GM23338 (cell line): ENCODE measurements at regions not wholly inside any gene's neighbourhood (a gene's known extent, or its start where the extent isn't known, plus 50 kb on each side); places are given as distances from the start of the nearest gene placed in this dataset.

Experiments
- ATAC-seq: fragments of 200-7000 bp; cut with Tn5 transposase; 3 replicates; pipeline ENCODE4 v1.9.1; 2020
- DNase-seq: peaks from one replicate; pipeline ENCODE4 v3.0.0-alpha.2; 2015; ENCODE audit warnings: low spot score
- H2AFZ ChIP-seq: fragments of 200-600 bp; sonication (generic); 2 replicates; pipeline ENCODE4 v1.8.0; 2016; ENCODE audit warnings: antibody characterized with exemption, mild to moderate bottlenecking, moderate library complexity
- H3F3A ChIP-seq: fragments of 200-600 bp; sonication (generic); replicated peaks from 2 replicates; pipeline ENCODE4 v1.8.0; 2017; ENCODE audit warnings: antibody characterized with exemption, mixed run types, low read depth
- H3K27ac ChIP-seq: fragments of 200-600 bp; sonication (generic); 2 replicates; pipeline ENCODE4 v1.6.1; 2016; ENCODE audit warnings: low read depth
- H3K27me3 ChIP-seq: fragments of 200-600 bp; sonication (generic); 2 replicates; pipeline ENCODE4 v1.8.0; 2016; ENCODE audit warnings: mild to moderate bottlenecking, mixed run types, moderate library complexity; ENCODE audit not compliant: insufficient read depth
- H3K36me3 ChIP-seq: fragments of 200-600 bp; sonication (generic); 2 replicates; pipeline ENCODE4 v1.8.0; 2016; ENCODE audit warnings: mild to moderate bottlenecking; ENCODE audit not compliant: insufficient read depth
- H3K4me1 ChIP-seq: fragments of 200-600 bp; sonication (generic); 2 replicates; pipeline ENCODE4 v1.8.0; 2016; ENCODE audit warnings: mild to moderate bottlenecking, moderate library complexity; ENCODE audit not compliant: insufficient read depth
- H3K4me2 ChIP-seq: fragments of 200-600 bp; sonication (generic); 2 replicates; pipeline ENCODE4 v1.7.1; 2017; ENCODE audit warnings: mixed run types
- H3K4me3 ChIP-seq: fragments of 200-600 bp; sonication (generic); 2 replicates; pipeline ENCODE4 v1.6.1; 2016; ENCODE audit warnings: mixed run types
- H3K79me2 ChIP-seq: fragments of 200-600 bp; sonication (generic); replicated peaks from 2 replicates; pipeline ENCODE4 v1.8.0; 2017; ENCODE audit warnings: mild to moderate bottlenecking; ENCODE audit not compliant: insufficient read depth
- H3K9me2 ChIP-seq: fragments of 200-600 bp; sonication (generic); 2 replicates; pipeline ENCODE4 v1.8.0; 2017; ENCODE audit not compliant: insufficient read depth
- H4K20me1 ChIP-seq: fragments of 200-600 bp; sonication (generic); replicated peaks from 2 replicates; pipeline ENCODE4 v1.8.0; 2017; ENCODE audit warnings: mild to moderate bottlenecking; ENCODE audit not compliant: insufficient read depth
- H3K27ac Mint-ChIP-seq: 2 replicates; pipeline ENCODE4 v1.8.0; 2020; ENCODE audit warnings: inconsistent platforms, mild to moderate bottlenecking, moderate library complexity, mixed read lengths
- H3K27me3 Mint-ChIP-seq: 3 replicates; pipeline ENCODE4 v1.8.0; 2022; ENCODE audit warnings: low read depth, mild to moderate bottlenecking, moderate library complexity, mixed read lengths, inconsistent platforms; ENCODE audit not compliant: insufficient read depth, poor library complexity
- H3K36me3 Mint-ChIP-seq: 3 replicates; pipeline ENCODE4 v1.8.0; 2021; ENCODE audit warnings: low read depth, mild to moderate bottlenecking, inconsistent platforms, moderate library complexity, mixed read lengths
- H3K4me1 Mint-ChIP-seq: 3 replicates; pipeline ENCODE4 v1.8.0; 2020; ENCODE audit warnings: mild to moderate bottlenecking, inconsistent platforms, mixed read lengths
- H3K4me3 Mint-ChIP-seq: 3 replicates; pipeline ENCODE4 v1.8.0; 2021; ENCODE audit warnings: moderate library complexity, mild to moderate bottlenecking, inconsistent platforms, mixed read lengths
- H3K9me3 Mint-ChIP-seq: 3 replicates; pipeline ENCODE4 v1.8.0; 2020; ENCODE audit warnings: moderate library complexity, mild to moderate bottlenecking, inconsistent platforms, mixed read lengths
- EZH2 ChIP-seq: fragments of 200-600 bp; sonication (generic); IDR thresholded peaks from one replicate; pipeline ENCODE4 v1.8.0; 2017; ENCODE audit warnings: antibody characterized with exemption, mild to moderate bottlenecking, low read depth; ENCODE audit not compliant: unreplicated experiment
- EZH2phosphoT487 ChIP-seq: fragments of 200-600 bp; sonication (generic); IDR thresholded peaks from one replicate; pipeline ENCODE4 v1.8.1; 2018; ENCODE audit warnings: antibody characterized with exemption; ENCODE audit not compliant: unreplicated experiment
- JUNB ChIP-seq: IDR thresholded peaks from one replicate; pipeline ENCODE4 v1.6.1; 2016; ENCODE audit warnings: antibody characterized with exemption; ENCODE audit not compliant: unreplicated experiment
- POLR2AphosphoS5 ChIP-seq: IDR thresholded peaks from 2 replicates; pipeline ENCODE4 v1.6.1; 2016; ENCODE audit warnings: antibody characterized with exemption, low read depth
- STAT1 ChIP-seq: IDR thresholded peaks from one replicate; pipeline ENCODE4 v1.6.1; 2016; ENCODE audit warnings: antibody characterized with exemption; ENCODE audit not compliant: unreplicated experiment
- ZNF331 ChIP-seq: fragments of 250-450 bp; sonication (Bioruptor Pico); IDR thresholded peaks from 2 replicates; pipeline ENCODE4 v1.5.0; 2020; ENCODE audit warnings: low read depth, mild to moderate bottlenecking, moderate library complexity
- TF ChIP-seq, protein P1 (sequence below): fragments of 250-450 bp; sonication (Bioruptor Pico); IDR thresholded peaks from 2 replicates; pipeline ENCODE4 v1.5.0; 2020; ENCODE audit warnings: mild to moderate bottlenecking, moderate library complexity
- TF ChIP-seq, protein P2 (sequence below): IDR thresholded peaks from one replicate; pipeline ENCODE4 v1.6.1; 2018; ENCODE audit warnings: antibody characterized with exemption; ENCODE audit not compliant: unreplicated experiment

DNA sequence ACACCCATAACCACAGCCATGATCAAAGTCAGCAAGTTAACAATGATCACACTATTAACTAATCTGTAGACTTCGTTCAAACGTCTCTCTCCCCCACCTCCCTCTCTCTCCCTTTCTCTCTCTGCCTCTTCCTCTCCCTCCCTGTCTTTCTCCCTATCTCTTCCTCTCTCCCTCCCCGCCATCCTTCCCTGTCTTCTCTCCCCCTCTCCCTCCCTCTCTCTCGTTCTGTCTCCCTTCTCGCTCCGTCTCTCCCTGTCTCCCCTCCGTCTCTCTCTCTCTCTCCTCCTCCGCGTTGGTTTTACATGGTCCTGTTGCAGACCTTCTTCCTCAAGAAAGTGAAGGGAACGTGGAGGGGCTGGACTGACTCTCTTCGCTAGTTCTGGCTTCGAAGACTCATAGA lies 308.9 kb upstream of the FOXQ1 start:
- Histone ChIP-seq H3K4me3 (no peak overlapping the region), H3K79me2 (no peaks in the 10 kb centered on the region), H3K27ac (no peak overlapping the region), H3K4me1 (no peaks in the 10 kb centered on the region), H3K36me3 (no peaks in the 10 kb centered on the region), H3K27me3 (no peaks in the 10 kb centered on the region), H3K4me2 (no peak overlapping the region), H3K9me2 (no peaks in the 10 kb centered on the region), H4K20me1 (no peaks in the 10 kb centered on the region), H3F3A (no peaks in the 10 kb centered on the region), H2AFZ (0 out of 2 replicates have a peak overlapping the region, but pooled peaks have one; percentile 52)
- Mint-ChIP-seq H3K36me3 (no peaks in the 10 kb centered on the region), H3K27ac (no peak overlapping the region), H3K27me3 (peaks cover 8% of the 10 kb centered on the region), H3K4me3 (no peak overlapping the region), H3K4me1 (no peaks in the 10 kb centered on the region), H3K9me3 (peaks cover 3% of the 10 kb centered on the region; the same call in 2 of the 3 replicates)
- TF ChIP-seq, protein P1, sequence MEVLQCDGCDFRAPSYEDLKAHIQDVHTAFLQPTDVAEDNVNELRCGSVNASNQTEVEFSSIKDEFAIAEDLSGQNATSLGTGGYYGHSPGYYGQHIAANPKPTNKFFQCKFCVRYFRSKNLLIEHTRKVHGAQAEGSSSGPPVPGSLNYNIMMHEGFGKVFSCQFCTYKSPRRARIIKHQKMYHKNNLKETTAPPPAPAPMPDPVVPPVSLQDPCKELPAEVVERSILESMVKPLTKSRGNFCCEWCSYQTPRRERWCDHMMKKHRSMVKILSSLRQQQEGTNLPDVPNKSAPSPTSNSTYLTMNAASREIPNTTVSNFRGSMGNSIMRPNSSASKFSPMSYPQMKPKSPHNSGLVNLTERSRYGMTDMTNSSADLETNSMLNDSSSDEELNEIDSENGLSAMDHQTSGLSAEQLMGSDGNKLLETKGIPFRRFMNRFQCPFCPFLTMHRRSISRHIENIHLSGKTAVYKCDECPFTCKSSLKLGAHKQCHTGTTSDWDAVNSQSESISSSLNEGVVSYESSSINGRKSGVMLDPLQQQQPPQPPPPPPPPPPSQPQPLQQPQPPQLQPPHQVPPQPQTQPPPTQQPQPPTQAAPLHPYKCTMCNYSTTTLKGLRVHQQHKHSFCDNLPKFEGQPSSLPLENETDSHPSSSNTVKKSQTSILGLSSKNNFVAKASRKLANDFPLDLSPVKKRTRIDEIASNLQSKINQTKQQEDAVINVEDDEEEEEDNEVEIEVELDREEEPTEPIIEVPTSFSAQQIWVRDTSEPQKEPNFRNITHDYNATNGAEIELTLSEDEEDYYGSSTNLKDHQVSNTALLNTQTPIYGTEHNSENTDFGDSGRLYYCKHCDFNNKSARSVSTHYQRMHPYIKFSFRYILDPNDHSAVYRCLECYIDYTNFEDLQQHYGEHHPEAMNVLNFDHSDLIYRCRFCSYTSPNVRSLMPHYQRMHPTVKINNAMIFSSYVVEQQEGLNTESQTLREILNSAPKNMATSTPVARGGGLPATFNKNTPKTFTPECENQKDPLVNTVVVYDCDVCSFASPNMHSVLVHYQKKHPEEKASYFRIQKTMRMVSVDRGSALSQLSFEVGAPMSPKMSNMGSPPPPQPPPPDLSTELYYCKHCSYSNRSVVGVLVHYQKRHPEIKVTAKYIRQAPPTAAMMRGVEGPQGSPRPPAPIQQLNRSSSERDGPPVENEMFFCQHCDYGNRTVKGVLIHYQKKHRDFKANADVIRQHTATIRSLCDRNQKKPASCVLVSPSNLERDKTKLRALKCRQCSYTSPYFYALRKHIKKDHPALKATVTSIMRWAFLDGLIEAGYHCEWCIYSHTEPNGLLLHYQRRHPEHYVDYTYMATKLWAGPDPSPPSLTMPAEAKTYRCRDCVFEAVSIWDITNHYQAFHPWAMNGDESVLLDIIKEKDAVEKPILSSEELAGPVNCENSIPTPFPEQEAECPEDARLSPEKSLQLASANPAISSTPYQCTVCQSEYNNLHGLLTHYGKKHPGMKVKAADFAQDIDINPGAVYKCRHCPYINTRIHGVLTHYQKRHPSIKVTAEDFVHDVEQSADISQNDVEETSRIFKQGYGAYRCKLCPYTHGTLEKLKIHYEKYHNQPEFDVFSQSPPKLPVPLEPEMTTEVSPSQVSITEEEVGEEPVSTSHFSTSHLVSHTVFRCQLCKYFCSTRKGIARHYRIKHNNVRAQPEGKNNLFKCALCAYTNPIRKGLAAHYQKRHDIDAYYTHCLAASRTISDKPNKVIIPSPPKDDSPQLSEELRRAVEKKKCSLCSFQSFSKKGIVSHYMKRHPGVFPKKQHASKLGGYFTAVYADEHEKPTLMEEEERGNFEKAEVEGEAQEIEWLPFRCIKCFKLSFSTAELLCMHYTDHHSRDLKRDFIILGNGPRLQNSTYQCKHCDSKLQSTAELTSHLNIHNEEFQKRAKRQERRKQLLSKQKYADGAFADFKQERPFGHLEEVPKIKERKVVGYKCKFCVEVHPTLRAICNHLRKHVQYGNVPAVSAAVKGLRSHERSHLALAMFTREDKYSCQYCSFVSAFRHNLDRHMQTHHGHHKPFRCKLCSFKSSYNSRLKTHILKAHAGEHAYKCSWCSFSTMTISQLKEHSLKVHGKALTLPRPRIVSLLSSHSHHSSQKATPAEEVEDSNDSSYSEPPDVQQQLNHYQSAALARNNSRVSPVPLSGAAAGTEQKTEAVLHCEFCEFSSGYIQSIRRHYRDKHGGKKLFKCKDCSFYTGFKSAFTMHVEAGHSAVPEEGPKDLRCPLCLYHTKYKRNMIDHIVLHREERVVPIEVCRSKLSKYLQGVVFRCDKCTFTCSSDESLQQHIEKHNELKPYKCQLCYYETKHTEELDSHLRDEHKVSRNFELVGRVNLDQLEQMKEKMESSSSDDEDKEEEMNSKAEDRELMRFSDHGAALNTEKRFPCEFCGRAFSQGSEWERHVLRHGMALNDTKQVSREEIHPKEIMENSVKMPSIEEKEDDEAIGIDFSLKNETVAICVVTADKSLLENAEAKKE (CRISPR knock-in tag): no peak
- TF ChIP-seq EZH2phosphoT487 (no peak), EZH2 (no peak), POLR2AphosphoS5 (no peak), ZNF331 (CRISPR knock-in tag) (no peak), STAT1 (no peak), JUNB (no peak)
- TF ChIP-seq, protein P2, sequence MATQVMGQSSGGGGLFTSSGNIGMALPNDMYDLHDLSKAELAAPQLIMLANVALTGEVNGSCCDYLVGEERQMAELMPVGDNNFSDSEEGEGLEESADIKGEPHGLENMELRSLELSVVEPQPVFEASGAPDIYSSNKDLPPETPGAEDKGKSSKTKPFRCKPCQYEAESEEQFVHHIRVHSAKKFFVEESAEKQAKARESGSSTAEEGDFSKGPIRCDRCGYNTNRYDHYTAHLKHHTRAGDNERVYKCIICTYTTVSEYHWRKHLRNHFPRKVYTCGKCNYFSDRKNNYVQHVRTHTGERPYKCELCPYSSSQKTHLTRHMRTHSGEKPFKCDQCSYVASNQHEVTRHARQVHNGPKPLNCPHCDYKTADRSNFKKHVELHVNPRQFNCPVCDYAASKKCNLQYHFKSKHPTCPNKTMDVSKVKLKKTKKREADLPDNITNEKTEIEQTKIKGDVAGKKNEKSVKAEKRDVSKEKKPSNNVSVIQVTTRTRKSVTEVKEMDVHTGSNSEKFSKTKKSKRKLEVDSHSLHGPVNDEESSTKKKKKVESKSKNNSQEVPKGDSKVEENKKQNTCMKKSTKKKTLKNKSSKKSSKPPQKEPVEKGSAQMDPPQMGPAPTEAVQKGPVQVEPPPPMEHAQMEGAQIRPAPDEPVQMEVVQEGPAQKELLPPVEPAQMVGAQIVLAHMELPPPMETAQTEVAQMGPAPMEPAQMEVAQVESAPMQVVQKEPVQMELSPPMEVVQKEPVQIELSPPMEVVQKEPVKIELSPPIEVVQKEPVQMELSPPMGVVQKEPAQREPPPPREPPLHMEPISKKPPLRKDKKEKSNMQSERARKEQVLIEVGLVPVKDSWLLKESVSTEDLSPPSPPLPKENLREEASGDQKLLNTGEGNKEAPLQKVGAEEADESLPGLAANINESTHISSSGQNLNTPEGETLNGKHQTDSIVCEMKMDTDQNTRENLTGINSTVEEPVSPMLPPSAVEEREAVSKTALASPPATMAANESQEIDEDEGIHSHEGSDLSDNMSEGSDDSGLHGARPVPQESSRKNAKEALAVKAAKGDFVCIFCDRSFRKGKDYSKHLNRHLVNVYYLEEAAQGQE: no peak
- ATAC-seq (no peak), DNase-seq (no peak)
